Islet precursor cell (in vitro differentiated cells): ENCODE measurements at regions not wholly inside any gene's neighbourhood (a gene's known extent, or its start where the extent isn't known, plus 50 kb on each side); places are given as distances from the start of the nearest gene placed in this dataset.
A peak's percentile ranks its signal among the peaks of the same experiment; 100 is the strongest.
"Not testable (repeated sequence)": the region's sequence is repeated elsewhere in the genome, so short reads cannot be mapped to it uniquely, and the experiment has no call there.

Experiments used
- DNase-seq: peaks from one replicate; pipeline ENCODE4 v3.0.0-alpha.2; 2018

- DNase-seq, result no peak
Observed at GRCh38 chr9:24333629-24334028, 212.1 kb downstream of the IZUMO3 start.

DNA sequence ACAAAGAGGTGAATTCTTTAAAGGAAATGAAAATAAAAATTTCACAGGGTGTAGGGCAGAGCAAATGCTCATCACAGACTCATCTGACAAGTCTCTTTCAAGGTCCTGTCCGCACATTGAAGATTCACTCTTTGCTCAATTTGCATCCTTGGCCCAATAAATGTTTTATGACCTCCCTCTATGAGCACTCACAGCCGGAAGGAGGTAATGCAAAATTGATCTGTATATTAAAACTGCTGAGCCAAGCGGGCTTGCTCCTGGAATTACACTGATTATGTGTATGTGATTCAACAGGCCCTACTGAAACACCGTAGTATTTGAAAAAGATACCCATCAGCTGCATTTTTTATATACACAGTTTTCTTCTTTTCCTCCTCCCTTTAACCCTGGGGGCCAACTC lies 246.8 kb downstream of the IZUMO3 start:
- no peak for DNase-seq

DNA sequence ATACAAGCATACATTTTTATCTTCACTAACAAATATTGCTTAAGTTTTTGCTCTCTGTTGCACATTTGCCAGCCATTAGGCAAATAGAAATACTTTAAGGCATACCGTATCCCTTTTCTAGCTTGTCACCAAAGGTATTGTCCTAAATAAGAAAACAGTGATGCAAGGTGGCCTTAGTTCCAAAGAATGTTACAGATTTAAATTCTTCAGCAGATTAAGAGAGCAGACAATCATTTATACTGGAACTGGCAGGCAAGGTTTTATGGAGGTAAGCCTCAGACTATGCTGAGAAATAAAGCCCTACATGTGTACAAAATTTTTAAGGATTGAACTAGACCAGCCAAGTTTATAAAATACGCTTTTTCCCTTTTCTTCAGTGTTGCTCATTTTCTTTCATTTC lies 247.8 kb downstream of the IZUMO3 start:
- DNase-seq, result no peak

DNA sequence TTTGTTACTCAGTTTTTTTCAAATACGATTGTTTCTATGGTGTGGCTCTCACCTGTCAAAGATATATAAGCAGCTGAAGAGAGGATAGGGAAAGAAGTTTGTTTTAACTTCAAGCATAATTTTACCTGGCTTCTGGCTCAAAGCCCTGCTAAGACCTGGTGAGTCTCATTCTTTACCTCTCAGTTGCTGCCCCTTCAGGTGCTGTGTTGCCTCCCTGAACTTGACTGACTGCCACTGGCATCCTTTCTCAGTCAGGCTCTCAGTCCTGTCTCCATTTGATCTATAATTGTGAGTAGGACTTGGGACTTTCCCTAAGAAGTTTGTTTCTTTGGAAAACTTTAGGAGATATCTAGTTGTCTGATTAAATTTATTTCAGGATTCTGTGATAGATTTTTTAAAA lies 249.6 kb downstream of the IZUMO3 start:
- DNase-seq, result no peak

- no peak for DNase-seq
Observed at GRCh38 chr9:24293386-24293785, 252.3 kb downstream of the IZUMO3 start.

GRCh38 chr9:24286761-24287160 lies 258.9 kb downstream of the IZUMO3 start:
- DNase-seq, result no peak

GRCh38 chr9:24258626-24259025 lies 287.1 kb downstream of the IZUMO3 start:
- no peak for DNase-seq

DNA sequence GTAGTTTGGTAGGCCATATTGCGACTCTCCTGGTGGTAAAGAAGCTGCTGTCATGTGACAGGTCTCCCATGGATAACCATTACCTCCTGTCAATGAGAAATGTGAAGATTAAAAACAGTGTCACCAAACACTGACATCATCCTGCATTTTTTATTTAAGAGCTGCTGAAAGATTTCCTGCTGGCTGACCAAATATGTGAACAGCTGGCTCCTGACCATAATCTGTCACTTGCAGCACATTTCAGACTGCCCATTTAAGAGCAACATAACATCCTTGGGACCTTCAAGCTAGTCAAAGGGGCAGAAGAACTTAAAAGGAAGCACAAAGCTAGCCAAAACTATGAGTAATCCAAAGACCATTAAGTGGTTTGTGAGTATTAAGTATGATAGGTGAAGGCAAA lies 288.0 kb downstream of the IZUMO3 start:
- no peak for DNase-seq

DNA sequence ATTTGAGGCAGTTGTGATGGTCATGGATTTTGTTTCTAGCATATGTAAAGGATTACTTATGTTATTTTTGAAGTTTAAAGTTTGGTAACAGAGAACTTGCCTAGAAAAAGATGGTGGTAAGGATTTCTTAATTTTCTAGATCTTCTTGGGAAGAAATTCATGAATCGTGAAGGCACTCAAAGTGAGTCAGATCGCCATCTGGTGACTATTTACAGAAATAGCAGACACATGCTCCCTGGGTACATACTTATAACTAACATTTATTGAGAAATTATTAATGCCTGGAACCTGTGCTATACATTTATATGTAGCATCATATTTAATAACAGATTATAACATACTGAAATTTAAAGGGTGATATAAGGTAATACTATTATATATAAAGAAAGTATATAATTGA lies 299.7 kb downstream of the IZUMO3 start:
- no peak for DNase-seq

DNA sequence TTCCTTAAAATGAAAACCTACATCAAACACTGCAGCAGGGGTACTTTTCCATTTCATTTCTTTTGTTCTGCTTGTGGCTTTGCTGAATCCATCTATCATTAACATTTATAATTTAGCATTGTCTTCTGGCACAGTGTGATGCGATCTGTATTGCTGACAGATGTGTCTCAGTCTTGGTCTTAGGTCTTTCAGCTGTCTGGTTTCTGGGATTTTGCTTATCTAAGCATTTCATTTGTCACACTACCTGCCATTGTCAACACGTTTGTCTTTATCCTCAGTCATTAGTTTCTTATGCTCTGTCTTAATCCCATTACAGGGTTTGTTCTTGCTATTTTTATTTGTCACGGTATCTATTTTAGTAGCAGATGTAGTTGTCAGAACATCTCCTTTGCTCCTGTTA lies 303.1 kb downstream of the IZUMO3 start:
- DNase-seq, result no peak

DNA sequence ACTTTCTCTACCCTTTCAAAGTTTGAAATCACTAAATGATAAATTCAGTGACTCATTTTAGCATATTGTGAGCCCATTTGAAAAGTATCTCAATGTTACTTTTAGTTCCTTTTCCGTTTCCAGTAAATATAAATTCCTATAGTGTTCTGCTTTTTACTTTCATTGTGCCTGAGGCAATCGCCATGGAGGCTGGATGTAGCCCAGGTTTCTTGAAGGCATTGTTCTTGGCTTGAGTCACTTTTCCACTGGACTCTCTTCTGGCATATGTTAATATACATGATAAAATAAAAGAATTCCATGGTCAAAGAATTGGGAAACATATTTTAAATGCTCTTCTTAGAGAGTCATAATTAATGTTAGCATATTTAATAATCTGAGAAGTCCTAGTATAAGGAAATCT lies 327.0 kb downstream of the IZUMO3 start:
- DNase-seq, result peak; percentile 60

- DNase-seq, result no peak
Observed at GRCh38 chr9:24210641-24211040, 335.1 kb downstream of the IZUMO3 start.

DNA sequence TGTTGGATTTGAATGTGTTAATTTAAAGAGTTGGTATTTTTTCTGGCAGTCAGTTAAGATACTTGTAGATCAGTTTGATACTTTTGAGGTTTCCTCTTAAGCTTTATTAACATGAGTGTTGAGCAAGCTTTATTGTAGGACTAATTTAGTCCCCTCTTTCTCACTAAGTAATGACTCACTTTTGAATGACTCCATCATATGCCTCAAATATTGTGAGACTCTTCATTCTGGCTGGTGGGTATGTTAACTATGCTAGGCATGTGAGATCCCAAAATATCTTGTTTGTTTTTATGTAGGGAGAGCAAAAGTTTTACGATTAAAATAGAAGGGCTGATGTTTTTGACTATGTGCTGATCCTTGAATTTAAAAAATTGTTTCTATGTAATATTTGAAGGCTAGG lies 355.7 kb downstream of the IZUMO3 start:
- DNase-seq, result no peak

GRCh38 chr9:24180572-24180971 lies 354.5 kb upstream of the ELAVL2 start:
- DNase-seq, result not testable (repeated sequence)

- no peak for DNase-seq
Observed at GRCh38 chr9:24144796-24145195, 318.8 kb upstream of the ELAVL2 start.

GRCh38 chr9:24135072-24135471 lies 309.0 kb upstream of the ELAVL2 start:
- not testable (repeated sequence) for DNase-seq

- DNase-seq, result no peak
Observed at GRCh38 chr9:24132244-24132643, 306.2 kb upstream of the ELAVL2 start.

DNA sequence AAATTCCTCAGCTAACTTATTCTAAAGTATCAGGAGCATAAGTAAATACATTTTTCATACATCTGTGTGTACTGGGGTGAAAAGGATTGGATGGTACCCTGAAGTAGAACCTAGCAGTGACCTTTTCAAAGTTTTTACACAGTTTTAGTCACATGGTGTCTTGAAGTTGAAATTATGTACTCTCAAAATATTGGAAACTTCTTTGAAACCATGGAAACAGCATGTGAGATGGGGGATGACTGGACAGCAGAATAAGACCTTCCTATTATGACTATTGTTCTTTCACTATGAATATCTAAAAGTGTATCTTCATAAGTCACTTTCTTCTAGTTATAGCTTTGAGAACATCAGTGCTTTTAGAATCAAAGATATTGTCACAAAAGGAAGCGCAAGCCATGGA lies 301.5 kb upstream of the ELAVL2 start:
- DNase-seq, result no peak

- peak; percentile 87 for DNase-seq
Observed at GRCh38 chr9:24118190-24118589, 292.1 kb upstream of the ELAVL2 start.

DNA sequence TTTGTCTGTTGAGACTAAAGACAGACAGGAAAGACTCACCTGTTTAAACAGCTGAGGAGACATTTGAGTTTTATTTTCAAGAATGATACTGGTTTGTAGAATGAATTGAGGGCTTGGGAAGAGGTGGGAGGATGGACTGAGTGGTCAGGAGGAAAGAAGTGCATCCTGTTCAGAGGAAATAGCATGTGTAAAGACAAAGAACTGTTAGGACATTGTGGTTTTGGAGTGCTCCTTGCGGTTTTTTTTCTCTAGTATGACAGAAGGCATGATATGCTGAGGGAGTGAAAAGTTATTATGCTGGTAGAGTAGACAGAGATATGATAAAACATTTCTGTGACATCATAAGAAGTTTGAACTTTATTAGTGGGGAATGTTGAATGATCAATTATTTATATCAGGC lies 270.7 kb upstream of the ELAVL2 start:
- DNase-seq, result no peak

- DNase-seq, result no peak
Observed at GRCh38 chr9:24095246-24095645, 269.2 kb upstream of the ELAVL2 start.

GRCh38 chr9:24090566-24090965 lies 264.5 kb upstream of the ELAVL2 start:
- no peak for DNase-seq

DNA sequence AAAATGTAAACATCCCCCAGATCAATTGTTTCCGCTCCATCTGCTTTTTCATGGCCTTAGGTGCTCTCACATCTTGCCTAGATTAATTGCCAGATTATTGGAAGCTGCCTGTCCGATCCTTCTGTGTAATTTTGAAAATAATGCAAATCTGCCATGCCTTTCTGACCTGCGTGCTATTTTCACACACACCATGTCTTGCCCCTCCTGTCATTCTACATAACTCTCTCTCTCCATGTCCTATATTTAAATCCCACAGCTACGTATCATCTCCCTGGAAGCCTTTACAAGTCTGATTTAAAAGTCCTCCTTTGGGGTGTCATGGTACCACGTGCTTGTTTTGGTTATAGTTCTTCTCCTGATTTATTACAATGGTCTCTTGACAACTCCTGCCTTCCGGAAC lies 247.6 kb upstream of the ELAVL2 start:
- DNase-seq, result no peak

GRCh38 chr9:24073007-24073592 lies 247.1 kb upstream of the ELAVL2 start:
- DNase-seq, result no peak

DNA sequence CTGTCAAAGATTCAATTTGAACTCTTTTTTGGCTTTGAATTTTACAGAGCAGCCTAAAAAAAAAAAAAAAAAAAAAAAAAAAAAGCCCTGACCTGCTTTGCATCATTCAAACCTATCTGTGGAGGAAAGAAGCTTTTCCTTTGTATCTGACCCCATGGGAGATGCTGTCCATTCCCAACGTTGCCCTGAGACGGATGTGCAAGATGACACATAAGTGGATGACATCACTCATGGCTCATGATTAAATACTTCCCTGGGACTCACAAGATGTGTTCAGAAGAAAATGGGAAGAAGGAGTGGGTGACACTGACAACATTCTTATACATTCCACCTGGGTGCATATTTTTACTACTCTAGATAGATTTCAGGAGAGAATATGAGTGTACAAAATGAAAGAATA lies 245.7 kb upstream of the ELAVL2 start:
- DNase-seq, result no peak

GRCh38 chr9:24071091-24071490 lies 245.1 kb upstream of the ELAVL2 start:
- DNase-seq, result no peak
